ENCODE measurements at regions not wholly inside any gene's neighbourhood (a gene's known extent, or its start where the extent isn't known, plus 50 kb on each side); places are given as distances from the start of the nearest gene placed in this dataset.
"Not testable (repeated sequence)": the region's sequence is repeated elsewhere in the genome, so short reads cannot be mapped to it uniquely, and the experiment has no call there.

- peak; percentile 18 to 48 for DNase-seq (ENCODE audit: low read depth in 2 of 2)
- H3K36me3 ChIP-seq (ENCODE audit: control insufficient read depth, insufficient read depth, low read length), result no peaks in the 10 kb centered on the region
- H2AFZ ChIP-seq (ENCODE audit: low read length), result no peak overlapping the region
- no peaks in the 10 kb centered on the region for H4K20me1 ChIP-seq (ENCODE audit: control insufficient read depth, extremely low read depth, insufficient read depth, low read length)
- no peak overlapping the region for H3K4me3 ChIP-seq (replicated peaks in 1 of 4; ENCODE audit: control extremely low read depth in 1 of 4, insufficient read depth in 1 of 4, low read depth in 3 of 4, low read length in 4 of 4)
- no peaks in the 10 kb centered on the region for H3K79me2 ChIP-seq (ENCODE audit: control insufficient read depth, insufficient read depth, low read length)
- H3K4me2 ChIP-seq (ENCODE audit: extremely low read depth, insufficient read depth, low read length), result no peak overlapping the region
- H3K9ac ChIP-seq (ENCODE audit: insufficient read depth, low read length), result no peak overlapping the region
- TF ChIP-seq CTCF (conservative IDR thresholded peaks at IDR 0.05 in 1 of 2, IDR thresholded peaks at IDR 0.05 in 1 of 2; ENCODE audit: low read depth in 1 of 2, low read length in 2 of 2), result no peak
- no peak for TF ChIP-seq EZH2 (IDR thresholded peaks at IDR 0.05; ENCODE audit: low read length, missing control alignments)
- no peaks in the 10 kb centered on the region for H3K4me1 ChIP-seq (ENCODE audit: control insufficient read depth, extremely low read depth, insufficient read depth, low read length)
- H3K9me3 ChIP-seq (ENCODE audit: control insufficient read depth, insufficient read depth, low read depth, low read length), result no peaks in the 10 kb centered on the region
- no peaks in the 10 kb centered on the region for H3K27me3 ChIP-seq (ENCODE audit: control insufficient read depth, insufficient read depth, low read length)
- H3K27ac ChIP-seq (ENCODE audit: insufficient read depth, low read length), result no peak overlapping the region
These were observed 61.3 kb upstream of the RNF38 start for GRCh38 chr9:36461323-36461722.

- H4K20me1 ChIP-seq (ENCODE audit: control insufficient read depth, extremely low read depth, insufficient read depth, low read length); H3K79me2 ChIP-seq (ENCODE audit: control insufficient read depth, insufficient read depth, low read length); H3K4me3 ChIP-seq (replicated peaks in 1 of 4; ENCODE audit: control extremely low read depth in 1 of 4, insufficient read depth in 1 of 4, low read depth in 3 of 4, low read length in 4 of 4); DNase-seq (ENCODE audit: low read depth in 2 of 2); H3K4me2 ChIP-seq (ENCODE audit: extremely low read depth, insufficient read depth, low read length); H2AFZ ChIP-seq (ENCODE audit: low read length); H3K27me3 ChIP-seq (ENCODE audit: control insufficient read depth, insufficient read depth, low read length); H3K9ac ChIP-seq (ENCODE audit: insufficient read depth, low read length); H3K27ac ChIP-seq (ENCODE audit: insufficient read depth, low read length); H3K4me1 ChIP-seq (ENCODE audit: control insufficient read depth, extremely low read depth, insufficient read depth, low read length); H3K9me3 ChIP-seq (ENCODE audit: control insufficient read depth, insufficient read depth, low read depth, low read length); H3K36me3 ChIP-seq (ENCODE audit: control insufficient read depth, insufficient read depth, low read length): not testable (repeated sequence)
These were observed 58.4 kb upstream of the RNF38 start for GRCh38 chr9:36458430-36458915.

GRCh38 chr9:36457836-36458429 is 57.9 kb upstream of the RNF38 start:
- Histone ChIP-seq H3K27me3 (ENCODE audit: control insufficient read depth, insufficient read depth, low read length) (no peaks in the 10 kb centered on the region), H3K9me3 (ENCODE audit: control insufficient read depth, insufficient read depth, low read depth, low read length) (no peaks in the 10 kb centered on the region), H3K79me2 (ENCODE audit: control insufficient read depth, insufficient read depth, low read length) (no peaks in the 10 kb centered on the region), H3K4me2 (ENCODE audit: extremely low read depth, insufficient read depth, low read length) (no peak overlapping the region), H3K4me1 (ENCODE audit: control insufficient read depth, extremely low read depth, insufficient read depth, low read length) (no peaks in the 10 kb centered on the region), H4K20me1 (ENCODE audit: control insufficient read depth, extremely low read depth, insufficient read depth, low read length) (no peaks in the 10 kb centered on the region), H3K4me3 (replicated peaks in 1 of 4; ENCODE audit: control extremely low read depth in 1 of 4, insufficient read depth in 1 of 4, low read depth in 3 of 4, low read length in 4 of 4) (no peak overlapping the region), H2AFZ (ENCODE audit: low read length) (no peak overlapping the region), H3K9ac (ENCODE audit: insufficient read depth, low read length) (no peak overlapping the region), H3K27ac (ENCODE audit: insufficient read depth, low read length) (no peak overlapping the region), H3K36me3 (ENCODE audit: control insufficient read depth, insufficient read depth, low read length) (no peaks in the 10 kb centered on the region)
- DNase-seq (ENCODE audit: low read depth in 2 of 2), result no peak
- TF ChIP-seq CTCF (conservative IDR thresholded peaks at IDR 0.05 in 1 of 2, IDR thresholded peaks at IDR 0.05 in 1 of 2; ENCODE audit: low read depth in 1 of 2, low read length in 2 of 2), result no peak
- TF ChIP-seq EZH2 (IDR thresholded peaks at IDR 0.05; ENCODE audit: low read length, missing control alignments), result no peak
